ENCODE measurements at regions not wholly inside any gene's neighbourhood (a gene's known extent, or its start where the extent isn't known, plus 50 kb on each side); places are given as distances from the start of the nearest gene placed in this dataset.
A peak's percentile ranks its signal among the peaks of the same experiment; 100 is the strongest.

DNA sequence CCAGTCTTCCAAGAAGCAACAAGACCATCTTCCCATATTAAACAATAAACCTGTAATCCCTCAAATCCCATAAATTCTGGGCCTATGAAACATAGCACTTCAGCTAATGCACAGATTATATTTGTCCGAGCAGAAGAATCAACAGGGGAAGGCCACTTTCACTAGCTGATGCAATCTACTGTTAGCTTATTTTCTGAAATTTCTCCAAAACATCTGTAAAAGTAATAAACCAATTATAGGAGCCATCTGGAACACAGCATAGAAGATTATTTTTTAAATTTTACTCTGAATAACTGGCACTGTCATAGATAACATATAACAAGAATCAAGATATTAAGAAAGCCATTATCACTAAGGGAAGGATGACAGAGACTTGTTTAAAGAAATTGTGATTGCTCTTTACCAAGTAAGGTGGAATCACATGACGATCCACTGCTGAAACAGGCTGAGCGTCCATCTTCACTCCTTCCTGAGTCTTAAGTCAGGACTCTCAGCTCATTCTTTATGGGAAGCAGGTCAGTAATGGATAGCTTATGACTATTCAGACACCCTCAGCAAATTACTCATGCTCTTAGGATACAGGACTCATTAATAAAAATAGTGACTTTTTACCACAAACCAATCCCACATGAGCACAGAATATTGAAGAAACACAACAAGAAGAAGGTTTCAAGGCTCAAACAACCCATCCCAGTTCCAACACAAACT, 719.5 kb downstream of the XPNPEP1 start:
- Histone ChIP-seq H3K36me3 (ENCODE audit: low read depth) (no peaks in the 10 kb centered on the region), H3K27ac (no peak overlapping the region), H3K79me2 (ENCODE audit: insufficient read depth) (no peaks in the 10 kb centered on the region), H3K4me2 (ENCODE audit: unreplicated experiment) (no peak overlapping the region), H3F3A (ENCODE audit: insufficient read depth) (peaks cover 25% of the 10 kb centered on the region), H3K9me2 (ENCODE audit: insufficient read depth) (no peaks in the 10 kb centered on the region), H3K9ac (no peak overlapping the region), H3K4me1 (ENCODE audit: insufficient read depth) (peaks cover 47% of the 10 kb centered on the region), H4K20me1 (ENCODE audit: insufficient read depth) (no peaks in the 10 kb centered on the region), H3K4me3 (no peak overlapping the region), H3K27me3 (replicated peaks; ENCODE audit: insufficient read depth) (no peaks in the 10 kb centered on the region), H2AFZ (peak overlapping the region; percentile 39), H3K9me3 (ENCODE audit: low read depth) (no peaks in the 10 kb centered on the region)
- in situ Hi-C loops (cut with MboI) = no loop called here
- TF ChIP-seq EZH2phosphoT487 (IDR thresholded peaks at IDR 0.05; ENCODE audit: insufficient read depth, low read depth) = no peak
- no peak for TF ChIP-seq EZH2 (IDR thresholded peaks at IDR 0.05; ENCODE audit: insufficient read depth, poor library complexity, severe bottlenecking)
- DNase-seq = peak; percentile 33
- WGBS, 2 experiments (ENCODE audit: low coverage in 1 of 2, low lambda C conversion rate in 2 of 2, missing lambda C conversion rate in 2 of 2) = 56 to 68% methylated on average over 3 of the region's 3 CpGs

DNA sequence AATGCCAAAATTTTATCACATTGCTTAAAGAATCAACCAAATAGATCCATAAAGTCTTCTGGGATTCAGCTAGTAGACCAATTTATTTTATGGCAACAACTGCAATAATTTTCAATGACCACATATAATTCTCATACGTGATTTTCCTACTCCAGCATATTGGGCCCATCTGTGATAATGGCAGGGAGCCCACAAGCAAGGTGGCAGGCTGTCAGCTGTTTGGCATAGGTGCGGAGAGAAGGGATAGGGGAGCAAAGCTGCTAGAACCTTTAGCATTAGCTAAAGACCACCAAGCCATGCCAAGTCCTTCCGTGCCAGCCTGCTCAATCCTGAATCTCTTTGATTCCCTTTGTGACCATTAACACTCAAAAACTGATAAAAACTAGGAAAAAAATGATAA, 721.2 kb downstream of the XPNPEP1 start:
- H3K4me2 ChIP-seq (ENCODE audit: unreplicated experiment) = no peak overlapping the region
- in situ Hi-C loops (cut with MboI) = no loop called here
- TF ChIP-seq EZH2 (IDR thresholded peaks at IDR 0.05; ENCODE audit: insufficient read depth, poor library complexity, severe bottlenecking) (no peak), EZH2phosphoT487 (IDR thresholded peaks at IDR 0.05; ENCODE audit: insufficient read depth, low read depth) (no peak)
- no peak overlapping the region for H3K4me3 ChIP-seq
- no peaks in the 10 kb centered on the region for H3K79me2 ChIP-seq (ENCODE audit: insufficient read depth)
- peaks cover 21% of the 10 kb centered on the region for H3F3A ChIP-seq (ENCODE audit: insufficient read depth)
- no peaks in the 10 kb centered on the region for H3K9me3 ChIP-seq (ENCODE audit: low read depth)
- H3K9me2 ChIP-seq (ENCODE audit: insufficient read depth) = no peaks in the 10 kb centered on the region
- no peak overlapping the region for H3K9ac ChIP-seq
- H3K4me1 ChIP-seq (ENCODE audit: insufficient read depth) = peaks cover 42% of the 10 kb centered on the region
- DNase-seq = no peak
- H4K20me1 ChIP-seq (ENCODE audit: insufficient read depth) = no peaks in the 10 kb centered on the region
- H3K27ac ChIP-seq = no peak overlapping the region
- no peaks in the 10 kb centered on the region for H3K27me3 ChIP-seq (replicated peaks; ENCODE audit: insufficient read depth)
- WGBS, 2 experiments (ENCODE audit: low coverage in 1 of 2, low lambda C conversion rate in 2 of 2, missing lambda C conversion rate in 2 of 2) = 82 to 85% methylated on average over 3 of the region's 3 CpGs
- no peaks in the 10 kb centered on the region for H3K36me3 ChIP-seq (ENCODE audit: low read depth)
- H2AFZ ChIP-seq = no peak overlapping the region

GRCh38 chr10:109200646-109201045, 722.7 kb downstream of the XPNPEP1 start:
- Histone ChIP-seq H3K9ac (no peak overlapping the region), H3K36me3 (ENCODE audit: low read depth) (no peaks in the 10 kb centered on the region), H3K4me2 (ENCODE audit: unreplicated experiment) (no peak overlapping the region), H3K4me1 (ENCODE audit: insufficient read depth) (peaks cover 28% of the 10 kb centered on the region), H3F3A (ENCODE audit: insufficient read depth) (peaks cover 9% of the 10 kb centered on the region; the same call in 1 of the 2 replicates), H3K4me3 (no peak overlapping the region), H3K9me2 (ENCODE audit: insufficient read depth) (no peaks in the 10 kb centered on the region), H3K27ac (no peak overlapping the region), H3K79me2 (ENCODE audit: insufficient read depth) (no peaks in the 10 kb centered on the region), H4K20me1 (ENCODE audit: insufficient read depth) (no peaks in the 10 kb centered on the region), H3K27me3 (replicated peaks; ENCODE audit: insufficient read depth) (no peaks in the 10 kb centered on the region), H3K9me3 (ENCODE audit: low read depth) (no peaks in the 10 kb centered on the region), H2AFZ (no peak overlapping the region)
- in situ Hi-C loops (cut with MboI) = no loop called here
- DNase-seq = no peak
- TF ChIP-seq EZH2phosphoT487 (IDR thresholded peaks at IDR 0.05; ENCODE audit: insufficient read depth, low read depth) (no peak), EZH2 (IDR thresholded peaks at IDR 0.05; ENCODE audit: insufficient read depth, poor library complexity, severe bottlenecking) (no peak)
- 62 to 64% methylated on average over 2 of the region's 2 CpGs for WGBS, 2 experiments (ENCODE audit: low coverage in 1 of 2, low lambda C conversion rate in 2 of 2, missing lambda C conversion rate in 2 of 2)

DNA sequence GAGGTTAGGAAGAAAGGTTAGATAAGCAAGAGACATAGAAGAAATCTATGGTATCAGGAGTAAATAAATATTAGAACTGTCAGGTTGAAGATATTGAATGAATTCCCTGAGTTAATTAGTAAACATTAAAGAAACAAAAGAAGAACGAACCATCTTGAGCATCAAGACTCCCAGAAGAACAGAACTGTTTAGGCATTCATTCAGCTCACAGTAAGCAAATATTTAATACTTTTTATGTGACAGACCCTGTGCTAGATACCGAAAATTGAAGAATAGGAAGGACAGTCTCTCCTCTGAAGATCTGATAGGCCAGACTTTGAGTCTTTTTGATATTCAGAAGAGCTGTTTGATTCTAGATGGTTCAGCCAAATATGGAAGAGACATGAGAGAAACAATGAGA, 731.5 kb downstream of the XPNPEP1 start:
- in situ Hi-C loops (cut with MboI) = no loop called here
- Histone ChIP-seq H3K27ac (no peak overlapping the region), H3K9ac (no peak overlapping the region), H3K4me3 (no peak overlapping the region), H3K36me3 (ENCODE audit: low read depth) (no peaks in the 10 kb centered on the region), H2AFZ (no peak overlapping the region), H3K9me2 (ENCODE audit: insufficient read depth) (no peaks in the 10 kb centered on the region), H3K4me2 (ENCODE audit: unreplicated experiment) (no peak overlapping the region), H4K20me1 (ENCODE audit: insufficient read depth) (no peaks in the 10 kb centered on the region), H3F3A (ENCODE audit: insufficient read depth) (no peaks in the 10 kb centered on the region), H3K9me3 (ENCODE audit: low read depth) (no peaks in the 10 kb centered on the region), H3K4me1 (ENCODE audit: insufficient read depth) (no peaks in the 10 kb centered on the region), H3K27me3 (replicated peaks; ENCODE audit: insufficient read depth) (no peaks in the 10 kb centered on the region; the same call in 1 of the 2 replicates), H3K79me2 (ENCODE audit: insufficient read depth) (no peaks in the 10 kb centered on the region)
- 47 to 60% methylated on average over 2 of the region's 2 CpGs for WGBS, 2 experiments (ENCODE audit: low coverage in 1 of 2, low lambda C conversion rate in 2 of 2, missing lambda C conversion rate in 2 of 2)
- no peak for DNase-seq
- TF ChIP-seq EZH2phosphoT487 (IDR thresholded peaks at IDR 0.05; ENCODE audit: insufficient read depth, low read depth) = no peak
- no peak for TF ChIP-seq EZH2 (IDR thresholded peaks at IDR 0.05; ENCODE audit: insufficient read depth, poor library complexity, severe bottlenecking)

All from GM23248 (cell line).